ENCODE measurements at regions not wholly inside any gene's neighbourhood (a gene's known extent, or its start where the extent isn't known, plus 50 kb on each side); places are given as distances from the start of the nearest gene placed in this dataset.

DNA sequence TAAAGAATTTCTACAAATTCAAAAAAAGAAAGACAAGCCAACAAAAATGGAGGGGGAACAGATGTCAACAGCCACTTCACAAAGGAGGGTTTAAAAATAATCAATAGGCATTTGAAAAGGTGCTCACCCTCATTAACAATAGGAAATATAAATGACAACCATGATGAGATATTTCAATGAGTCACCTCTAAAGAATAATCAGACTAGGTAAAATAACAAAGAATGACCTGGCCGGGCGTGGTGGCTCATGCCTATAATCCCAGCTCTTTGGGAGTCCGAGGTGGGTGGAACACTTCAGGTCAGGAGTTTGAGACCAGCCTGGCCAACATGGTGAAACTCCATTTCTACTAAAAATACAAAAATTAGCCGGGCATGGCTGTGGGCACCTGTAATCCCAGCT is 133.6 kb downstream of the KCNE4 start (continued):
- TF ChIP-seq, protein P1, sequence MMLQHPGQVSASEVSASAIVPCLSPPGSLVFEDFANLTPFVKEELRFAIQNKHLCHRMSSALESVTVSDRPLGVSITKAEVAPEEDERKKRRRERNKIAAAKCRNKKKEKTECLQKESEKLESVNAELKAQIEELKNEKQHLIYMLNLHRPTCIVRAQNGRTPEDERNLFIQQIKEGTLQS (IDR thresholded peaks at IDR 0.05; ENCODE audit: insufficient read depth, low read depth, low read length), result no peak
- TF ChIP-seq, protein P2, sequence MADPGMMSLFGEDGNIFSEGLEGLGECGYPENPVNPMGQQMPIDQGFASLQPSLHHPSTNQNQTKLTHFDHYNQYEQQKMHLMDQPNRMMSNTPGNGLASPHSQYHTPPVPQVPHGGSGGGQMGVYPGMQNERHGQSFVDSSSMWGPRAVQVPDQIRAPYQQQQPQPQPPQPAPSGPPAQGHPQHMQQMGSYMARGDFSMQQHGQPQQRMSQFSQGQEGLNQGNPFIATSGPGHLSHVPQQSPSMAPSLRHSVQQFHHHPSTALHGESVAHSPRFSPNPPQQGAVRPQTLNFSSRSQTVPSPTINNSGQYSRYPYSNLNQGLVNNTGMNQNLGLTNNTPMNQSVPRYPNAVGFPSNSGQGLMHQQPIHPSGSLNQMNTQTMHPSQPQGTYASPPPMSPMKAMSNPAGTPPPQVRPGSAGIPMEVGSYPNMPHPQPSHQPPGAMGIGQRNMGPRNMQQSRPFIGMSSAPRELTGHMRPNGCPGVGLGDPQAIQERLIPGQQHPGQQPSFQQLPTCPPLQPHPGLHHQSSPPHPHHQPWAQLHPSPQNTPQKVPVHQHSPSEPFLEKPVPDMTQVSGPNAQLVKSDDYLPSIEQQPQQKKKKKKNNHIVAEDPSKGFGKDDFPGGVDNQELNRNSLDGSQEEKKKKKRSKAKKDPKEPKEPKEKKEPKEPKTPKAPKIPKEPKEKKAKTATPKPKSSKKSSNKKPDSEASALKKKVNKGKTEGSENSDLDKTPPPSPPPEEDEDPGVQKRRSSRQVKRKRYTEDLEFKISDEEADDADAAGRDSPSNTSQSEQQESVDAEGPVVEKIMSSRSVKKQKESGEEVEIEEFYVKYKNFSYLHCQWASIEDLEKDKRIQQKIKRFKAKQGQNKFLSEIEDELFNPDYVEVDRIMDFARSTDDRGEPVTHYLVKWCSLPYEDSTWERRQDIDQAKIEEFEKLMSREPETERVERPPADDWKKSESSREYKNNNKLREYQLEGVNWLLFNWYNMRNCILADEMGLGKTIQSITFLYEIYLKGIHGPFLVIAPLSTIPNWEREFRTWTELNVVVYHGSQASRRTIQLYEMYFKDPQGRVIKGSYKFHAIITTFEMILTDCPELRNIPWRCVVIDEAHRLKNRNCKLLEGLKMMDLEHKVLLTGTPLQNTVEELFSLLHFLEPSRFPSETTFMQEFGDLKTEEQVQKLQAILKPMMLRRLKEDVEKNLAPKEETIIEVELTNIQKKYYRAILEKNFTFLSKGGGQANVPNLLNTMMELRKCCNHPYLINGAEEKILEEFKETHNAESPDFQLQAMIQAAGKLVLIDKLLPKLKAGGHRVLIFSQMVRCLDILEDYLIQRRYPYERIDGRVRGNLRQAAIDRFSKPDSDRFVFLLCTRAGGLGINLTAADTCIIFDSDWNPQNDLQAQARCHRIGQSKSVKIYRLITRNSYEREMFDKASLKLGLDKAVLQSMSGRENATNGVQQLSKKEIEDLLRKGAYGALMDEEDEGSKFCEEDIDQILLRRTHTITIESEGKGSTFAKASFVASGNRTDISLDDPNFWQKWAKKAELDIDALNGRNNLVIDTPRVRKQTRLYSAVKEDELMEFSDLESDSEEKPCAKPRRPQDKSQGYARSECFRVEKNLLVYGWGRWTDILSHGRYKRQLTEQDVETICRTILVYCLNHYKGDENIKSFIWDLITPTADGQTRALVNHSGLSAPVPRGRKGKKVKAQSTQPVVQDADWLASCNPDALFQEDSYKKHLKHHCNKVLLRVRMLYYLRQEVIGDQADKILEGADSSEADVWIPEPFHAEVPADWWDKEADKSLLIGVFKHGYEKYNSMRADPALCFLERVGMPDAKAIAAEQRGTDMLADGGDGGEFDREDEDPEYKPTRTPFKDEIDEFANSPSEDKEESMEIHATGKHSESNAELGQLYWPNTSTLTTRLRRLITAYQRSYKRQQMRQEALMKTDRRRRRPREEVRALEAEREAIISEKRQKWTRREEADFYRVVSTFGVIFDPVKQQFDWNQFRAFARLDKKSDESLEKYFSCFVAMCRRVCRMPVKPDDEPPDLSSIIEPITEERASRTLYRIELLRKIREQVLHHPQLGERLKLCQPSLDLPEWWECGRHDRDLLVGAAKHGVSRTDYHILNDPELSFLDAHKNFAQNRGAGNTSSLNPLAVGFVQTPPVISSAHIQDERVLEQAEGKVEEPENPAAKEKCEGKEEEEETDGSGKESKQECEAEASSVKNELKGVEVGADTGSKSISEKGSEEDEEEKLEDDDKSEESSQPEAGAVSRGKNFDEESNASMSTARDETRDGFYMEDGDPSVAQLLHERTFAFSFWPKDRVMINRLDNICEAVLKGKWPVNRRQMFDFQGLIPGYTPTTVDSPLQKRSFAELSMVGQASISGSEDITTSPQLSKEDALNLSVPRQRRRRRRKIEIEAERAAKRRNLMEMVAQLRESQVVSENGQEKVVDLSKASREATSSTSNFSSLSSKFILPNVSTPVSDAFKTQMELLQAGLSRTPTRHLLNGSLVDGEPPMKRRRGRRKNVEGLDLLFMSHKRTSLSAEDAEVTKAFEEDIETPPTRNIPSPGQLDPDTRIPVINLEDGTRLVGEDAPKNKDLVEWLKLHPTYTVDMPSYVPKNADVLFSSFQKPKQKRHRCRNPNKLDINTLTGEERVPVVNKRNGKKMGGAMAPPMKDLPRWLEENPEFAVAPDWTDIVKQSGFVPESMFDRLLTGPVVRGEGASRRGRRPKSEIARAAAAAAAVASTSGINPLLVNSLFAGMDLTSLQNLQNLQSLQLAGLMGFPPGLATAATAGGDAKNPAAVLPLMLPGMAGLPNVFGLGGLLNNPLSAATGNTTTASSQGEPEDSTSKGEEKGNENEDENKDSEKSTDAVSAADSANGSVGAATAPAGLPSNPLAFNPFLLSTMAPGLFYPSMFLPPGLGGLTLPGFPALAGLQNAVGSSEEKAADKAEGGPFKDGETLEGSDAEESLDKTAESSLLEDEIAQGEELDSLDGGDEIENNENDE (IDR thresholded peaks at IDR 0.05; ENCODE audit: insufficient replicate concordance, low read length), result no peak
- no peak for TF ChIP-seq CEBPB (IDR thresholded peaks at IDR 0.05; ENCODE audit: low read depth, low read length)

All from H1 (cell line).